ENCODE measurements at regions not wholly inside any gene's neighbourhood (a gene's known extent, or its start where the extent isn't known, plus 50 kb on each side); places are given as distances from the start of the nearest gene placed in this dataset.

GRCh38 chr4:153154007-153154975 lies 50.0 kb upstream of the TRIM2 start:
- TF ChIP-seq POLR2A (IDR thresholded peaks at IDR 0.05) (no peak), EP300 (IDR thresholded peaks at IDR 0.05) (no peak)
- TF ChIP-seq, protein P1, sequence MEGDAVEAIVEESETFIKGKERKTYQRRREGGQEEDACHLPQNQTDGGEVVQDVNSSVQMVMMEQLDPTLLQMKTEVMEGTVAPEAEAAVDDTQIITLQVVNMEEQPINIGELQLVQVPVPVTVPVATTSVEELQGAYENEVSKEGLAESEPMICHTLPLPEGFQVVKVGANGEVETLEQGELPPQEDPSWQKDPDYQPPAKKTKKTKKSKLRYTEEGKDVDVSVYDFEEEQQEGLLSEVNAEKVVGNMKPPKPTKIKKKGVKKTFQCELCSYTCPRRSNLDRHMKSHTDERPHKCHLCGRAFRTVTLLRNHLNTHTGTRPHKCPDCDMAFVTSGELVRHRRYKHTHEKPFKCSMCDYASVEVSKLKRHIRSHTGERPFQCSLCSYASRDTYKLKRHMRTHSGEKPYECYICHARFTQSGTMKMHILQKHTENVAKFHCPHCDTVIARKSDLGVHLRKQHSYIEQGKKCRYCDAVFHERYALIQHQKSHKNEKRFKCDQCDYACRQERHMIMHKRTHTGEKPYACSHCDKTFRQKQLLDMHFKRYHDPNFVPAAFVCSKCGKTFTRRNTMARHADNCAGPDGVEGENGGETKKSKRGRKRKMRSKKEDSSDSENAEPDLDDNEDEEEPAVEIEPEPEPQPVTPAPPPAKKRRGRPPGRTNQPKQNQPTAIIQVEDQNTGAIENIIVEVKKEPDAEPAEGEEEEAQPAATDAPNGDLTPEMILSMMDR (IDR thresholded peaks at IDR 0.05): no peak

All from tibial nerve (tissue), 4 donors.